MM.1S (cell line): ENCODE measurements at regions not wholly inside any gene's neighbourhood (a gene's known extent, or its start where the extent isn't known, plus 50 kb on each side); places are given as distances from the start of the nearest gene placed in this dataset.

Experiments used
- EZH2 ChIP-seq: fragments of 300-600 bp; sonication (generic); optimal IDR thresholded peaks from 2 replicates; pipeline ENCODE3; 2017; ENCODE audit warnings: low read depth, mild to moderate bottlenecking, antibody characterized with exemption, low read length, mixed read lengths
- EZH2phosphoT487 ChIP-seq: fragments of 300-600 bp; sonication (generic); IDR thresholded peaks from 2 replicates; pipeline ENCODE4 v1.6.1; 2018; ENCODE audit warnings: antibody characterized with exemption, low read length
- TF ChIP-seq, protein P1 (sequence below): fragments of 300-600 bp; sonication (generic); IDR thresholded peaks from 2 replicates; pipeline ENCODE4 v1.5.1; 2016; ENCODE audit warnings: antibody characterized with exemption, low read length, mixed read lengths

DNA sequence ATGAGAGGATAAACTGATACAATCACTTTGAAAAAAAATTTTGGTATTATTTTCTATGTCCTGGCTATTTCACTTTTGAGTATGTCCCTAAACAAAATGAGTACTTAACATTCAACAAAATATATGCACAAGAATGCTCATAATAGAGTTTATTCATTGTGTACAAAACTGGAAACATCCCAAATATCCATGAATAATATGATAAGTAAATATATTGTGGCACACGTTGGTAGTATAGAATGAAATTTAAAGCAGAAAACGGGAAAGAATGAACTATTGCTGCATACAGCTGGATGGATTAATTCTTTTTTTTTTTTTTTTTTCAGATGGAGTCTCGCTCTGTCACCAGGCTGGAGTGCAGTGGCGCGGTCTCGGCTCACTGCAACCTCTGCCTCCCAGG, 725.2 kb downstream of the LTN1 start:
- TF ChIP-seq, protein P1, sequence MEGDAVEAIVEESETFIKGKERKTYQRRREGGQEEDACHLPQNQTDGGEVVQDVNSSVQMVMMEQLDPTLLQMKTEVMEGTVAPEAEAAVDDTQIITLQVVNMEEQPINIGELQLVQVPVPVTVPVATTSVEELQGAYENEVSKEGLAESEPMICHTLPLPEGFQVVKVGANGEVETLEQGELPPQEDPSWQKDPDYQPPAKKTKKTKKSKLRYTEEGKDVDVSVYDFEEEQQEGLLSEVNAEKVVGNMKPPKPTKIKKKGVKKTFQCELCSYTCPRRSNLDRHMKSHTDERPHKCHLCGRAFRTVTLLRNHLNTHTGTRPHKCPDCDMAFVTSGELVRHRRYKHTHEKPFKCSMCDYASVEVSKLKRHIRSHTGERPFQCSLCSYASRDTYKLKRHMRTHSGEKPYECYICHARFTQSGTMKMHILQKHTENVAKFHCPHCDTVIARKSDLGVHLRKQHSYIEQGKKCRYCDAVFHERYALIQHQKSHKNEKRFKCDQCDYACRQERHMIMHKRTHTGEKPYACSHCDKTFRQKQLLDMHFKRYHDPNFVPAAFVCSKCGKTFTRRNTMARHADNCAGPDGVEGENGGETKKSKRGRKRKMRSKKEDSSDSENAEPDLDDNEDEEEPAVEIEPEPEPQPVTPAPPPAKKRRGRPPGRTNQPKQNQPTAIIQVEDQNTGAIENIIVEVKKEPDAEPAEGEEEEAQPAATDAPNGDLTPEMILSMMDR: no peak
- TF ChIP-seq EZH2 (no peak), EZH2phosphoT487 (no peak)
